K562 (cell line): ENCODE measurements at regions not wholly inside any gene's neighbourhood (a gene's known extent, or its start where the extent isn't known, plus 50 kb on each side); places are given as distances from the start of the nearest gene placed in this dataset.

Experiments used
- CBX1 ChIP-seq: sonication (generic); IDR thresholded peaks from 2 replicates; pipeline ENCODE4 v1.6.1; 2016; ENCODE audit warnings: antibody characterized with exemption, low read depth, mild to moderate bottlenecking
- EZH2 ChIP-seq: IDR thresholded peaks from 2 replicates; pipeline ENCODE4 v1.6.1; 2012; ENCODE audit warnings: low read depth, mild to moderate bottlenecking, inconsistent platforms, low read length, borderline replicate concordance
- FOXJ3 ChIP-seq: sonication (generic); formaldehyde crosslinking; IDR thresholded peaks from 2 replicates; pipeline ENCODE4 v1.4.0; 2020; ENCODE audit warnings: mild to moderate bottlenecking, missing genetic modification reagents
- NFYB ChIP-seq: IDR thresholded peaks from 2 replicates; pipeline ENCODE4 v1.6.1; 2011; ENCODE audit warnings: mild to moderate bottlenecking, moderate library complexity; ENCODE audit not compliant: insufficient read length; ENCODE audit errors: extremely low read depth
- RNF2 ChIP-seq: sonication (generic); IDR thresholded peaks from 2 replicates; pipeline ENCODE4 v1.6.1; 2016
- TAF1 ChIP-seq: IDR thresholded peaks from 2 replicates; pipeline ENCODE4 v1.6.1; 2011; ENCODE audit warnings: mild to moderate bottlenecking, low read length, moderate library complexity; ENCODE audit not compliant: insufficient read depth, control insufficient read depth, severe bottlenecking; ENCODE audit errors: extremely low read depth
- TEAD1 ChIP-seq, 2 experiments: fragments of 450-650 bp in 1 of 2; sonication (generic) in 1 of 2; formaldehyde crosslinking; IDR thresholded peaks; 2 replicates each; pipeline versions ENCODE4 v1.4.0 to v1.8.0; 2020 to 2022; ENCODE audit warnings: mild to moderate bottlenecking in 2 of 2, missing genetic modification reagents in 1 of 2
- ZFX ChIP-seq: sonication (generic); formaldehyde crosslinking; IDR thresholded peaks from 2 replicates; pipeline ENCODE4 v1.8.0; 2022; ENCODE audit warnings: mild to moderate bottlenecking, missing genetic modification reagents, moderate library complexity
- ZNF717 ChIP-seq: fragments of 250-450 bp; sonication (Bioruptor Pico); IDR thresholded peaks from 2 replicates; pipeline ENCODE4 v1.5.0; 2021
- TF ChIP-seq, protein P1 (sequence below), 2 experiments: fragments of 450-650 bp in 1 of 2; sonication (generic) in 1 of 2; formaldehyde crosslinking in 1 of 2; IDR thresholded peaks in 1 of 2; conservative IDR thresholded peaks in 1 of 2; 2 replicates each; pipeline versions ENCODE4 v1.6.1 to v1.8.1; 2016 to 2023; ENCODE audit warnings: mild to moderate bottlenecking in 2 of 2, moderate library complexity in 2 of 2, inconsistent platforms in 1 of 2, missing genetic modification reagents in 1 of 2
- TF ChIP-seq, protein P2 (sequence below), 3 experiments: IDR thresholded peaks in 2 of 3; conservative IDR thresholded peaks in 1 of 3; 2 replicates each; pipeline ENCODE4 v1.5.1; 2011 to 2012; ENCODE audit warnings: low read length in 3 of 3, mild to moderate bottlenecking in 3 of 3, control low read depth in 2 of 3, improper control_type of control experiment in 1 of 3, inconsistent platforms in 1 of 3, low read depth in 1 of 3, mixed read lengths in 1 of 3, moderate library complexity in 1 of 3; ENCODE audit not compliant: insufficient read depth in 2 of 3
- TF ChIP-seq, protein P3 (sequence below), 2 experiments: fragments of 450-650 bp; IDR thresholded peaks; 2 replicates each; pipeline ENCODE4 v1.6.1; 2018; ENCODE audit warnings: mild to moderate bottlenecking in 2 of 2, low read depth in 1 of 2; ENCODE audit not compliant: partially characterized antibody in 2 of 2

DNA sequence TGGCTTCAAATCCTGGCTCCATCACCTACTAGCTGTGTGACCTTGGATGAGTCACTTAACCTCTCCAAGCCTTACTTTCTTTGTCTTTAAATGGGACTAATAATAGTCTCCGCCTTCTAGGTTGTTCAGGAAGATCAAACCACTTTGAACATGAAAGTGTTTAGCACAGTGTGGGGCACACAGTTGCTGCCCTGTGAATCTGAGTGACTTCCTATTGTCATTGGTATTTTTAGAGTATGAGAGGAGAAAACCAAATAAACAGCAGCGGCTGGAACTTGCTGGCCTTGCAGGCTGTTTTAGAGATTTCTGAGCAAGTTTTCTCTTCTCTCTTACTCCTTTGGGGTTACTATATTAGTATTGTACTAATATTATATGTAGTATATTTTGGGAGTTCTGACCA lies 120.7 kb upstream of the MYL2 start:
- TF ChIP-seq, protein P1, sequence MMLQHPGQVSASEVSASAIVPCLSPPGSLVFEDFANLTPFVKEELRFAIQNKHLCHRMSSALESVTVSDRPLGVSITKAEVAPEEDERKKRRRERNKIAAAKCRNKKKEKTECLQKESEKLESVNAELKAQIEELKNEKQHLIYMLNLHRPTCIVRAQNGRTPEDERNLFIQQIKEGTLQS (IDR thresholded peaks at IDR 0.05): no peak
- TF ChIP-seq, protein P1 (CRISPR knock-in tag; conservative IDR thresholded peaks at IDR 0.05): no peak
- no peak for TF ChIP-seq TAF1
- TF ChIP-seq, protein P2, sequence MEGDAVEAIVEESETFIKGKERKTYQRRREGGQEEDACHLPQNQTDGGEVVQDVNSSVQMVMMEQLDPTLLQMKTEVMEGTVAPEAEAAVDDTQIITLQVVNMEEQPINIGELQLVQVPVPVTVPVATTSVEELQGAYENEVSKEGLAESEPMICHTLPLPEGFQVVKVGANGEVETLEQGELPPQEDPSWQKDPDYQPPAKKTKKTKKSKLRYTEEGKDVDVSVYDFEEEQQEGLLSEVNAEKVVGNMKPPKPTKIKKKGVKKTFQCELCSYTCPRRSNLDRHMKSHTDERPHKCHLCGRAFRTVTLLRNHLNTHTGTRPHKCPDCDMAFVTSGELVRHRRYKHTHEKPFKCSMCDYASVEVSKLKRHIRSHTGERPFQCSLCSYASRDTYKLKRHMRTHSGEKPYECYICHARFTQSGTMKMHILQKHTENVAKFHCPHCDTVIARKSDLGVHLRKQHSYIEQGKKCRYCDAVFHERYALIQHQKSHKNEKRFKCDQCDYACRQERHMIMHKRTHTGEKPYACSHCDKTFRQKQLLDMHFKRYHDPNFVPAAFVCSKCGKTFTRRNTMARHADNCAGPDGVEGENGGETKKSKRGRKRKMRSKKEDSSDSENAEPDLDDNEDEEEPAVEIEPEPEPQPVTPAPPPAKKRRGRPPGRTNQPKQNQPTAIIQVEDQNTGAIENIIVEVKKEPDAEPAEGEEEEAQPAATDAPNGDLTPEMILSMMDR (IDR thresholded peaks at IDR 0.05 in 2 of 3, conservative IDR thresholded peaks at IDR 0.05 in 1 of 3; ENCODE audit: insufficient read depth in 2 of 3, low read depth in 1 of 3, low read length in 3 of 3): no peak
- no peak for TF ChIP-seq ZFX
- no peak for TF ChIP-seq TEAD1 (CRISPR knock-in tag; IDR thresholded peaks at IDR 0.05)
- TF ChIP-seq, protein P3, sequence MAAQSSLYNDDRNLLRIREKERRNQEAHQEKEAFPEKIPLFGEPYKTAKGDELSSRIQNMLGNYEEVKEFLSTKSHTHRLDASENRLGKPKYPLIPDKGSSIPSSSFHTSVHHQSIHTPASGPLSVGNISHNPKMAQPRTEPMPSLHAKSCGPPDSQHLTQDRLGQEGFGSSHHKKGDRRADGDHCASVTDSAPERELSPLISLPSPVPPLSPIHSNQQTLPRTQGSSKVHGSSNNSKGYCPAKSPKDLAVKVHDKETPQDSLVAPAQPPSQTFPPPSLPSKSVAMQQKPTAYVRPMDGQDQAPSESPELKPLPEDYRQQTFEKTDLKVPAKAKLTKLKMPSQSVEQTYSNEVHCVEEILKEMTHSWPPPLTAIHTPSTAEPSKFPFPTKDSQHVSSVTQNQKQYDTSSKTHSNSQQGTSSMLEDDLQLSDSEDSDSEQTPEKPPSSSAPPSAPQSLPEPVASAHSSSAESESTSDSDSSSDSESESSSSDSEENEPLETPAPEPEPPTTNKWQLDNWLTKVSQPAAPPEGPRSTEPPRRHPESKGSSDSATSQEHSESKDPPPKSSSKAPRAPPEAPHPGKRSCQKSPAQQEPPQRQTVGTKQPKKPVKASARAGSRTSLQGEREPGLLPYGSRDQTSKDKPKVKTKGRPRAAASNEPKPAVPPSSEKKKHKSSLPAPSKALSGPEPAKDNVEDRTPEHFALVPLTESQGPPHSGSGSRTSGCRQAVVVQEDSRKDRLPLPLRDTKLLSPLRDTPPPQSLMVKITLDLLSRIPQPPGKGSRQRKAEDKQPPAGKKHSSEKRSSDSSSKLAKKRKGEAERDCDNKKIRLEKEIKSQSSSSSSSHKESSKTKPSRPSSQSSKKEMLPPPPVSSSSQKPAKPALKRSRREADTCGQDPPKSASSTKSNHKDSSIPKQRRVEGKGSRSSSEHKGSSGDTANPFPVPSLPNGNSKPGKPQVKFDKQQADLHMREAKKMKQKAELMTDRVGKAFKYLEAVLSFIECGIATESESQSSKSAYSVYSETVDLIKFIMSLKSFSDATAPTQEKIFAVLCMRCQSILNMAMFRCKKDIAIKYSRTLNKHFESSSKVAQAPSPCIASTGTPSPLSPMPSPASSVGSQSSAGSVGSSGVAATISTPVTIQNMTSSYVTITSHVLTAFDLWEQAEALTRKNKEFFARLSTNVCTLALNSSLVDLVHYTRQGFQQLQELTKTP (IDR thresholded peaks at IDR 0.05; ENCODE audit: low read depth in 1 of 2, partially characterized antibody in 2 of 2): no peak
- no peak for TF ChIP-seq EZH2
- TF ChIP-seq CBX1: no peak
- no peak for TF ChIP-seq RNF2
- TF ChIP-seq FOXJ3 (CRISPR knock-in tag): no peak
- TF ChIP-seq NFYB: no peak
- no peak for TF ChIP-seq ZNF717 (CRISPR knock-in tag)
